ENCODE measurements at regions not wholly inside any gene's neighbourhood (a gene's known extent, or its start where the extent isn't known, plus 50 kb on each side); places are given as distances from the start of the nearest gene placed in this dataset.

DNA sequence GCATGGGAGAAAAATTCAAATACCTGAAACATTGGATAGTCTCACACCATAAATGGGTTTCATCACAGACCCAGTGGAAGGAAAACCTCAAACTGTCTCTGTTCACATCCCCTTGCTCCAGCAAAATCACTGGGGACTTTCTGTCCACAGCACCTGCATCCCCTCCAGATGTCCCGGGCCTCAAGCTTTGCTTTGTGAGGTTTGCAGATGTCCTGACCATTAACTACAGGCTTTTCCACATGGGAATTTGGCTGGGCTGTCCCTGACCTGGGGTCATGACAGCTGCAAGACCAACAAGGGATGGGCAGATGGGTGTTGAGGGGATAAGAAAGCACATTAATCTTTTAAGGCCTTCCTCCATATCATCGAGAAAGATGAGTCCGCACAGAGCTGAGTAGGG lies 427.9 kb downstream of the TXNL1 start:
- no peak for DNase-seq

DNA sequence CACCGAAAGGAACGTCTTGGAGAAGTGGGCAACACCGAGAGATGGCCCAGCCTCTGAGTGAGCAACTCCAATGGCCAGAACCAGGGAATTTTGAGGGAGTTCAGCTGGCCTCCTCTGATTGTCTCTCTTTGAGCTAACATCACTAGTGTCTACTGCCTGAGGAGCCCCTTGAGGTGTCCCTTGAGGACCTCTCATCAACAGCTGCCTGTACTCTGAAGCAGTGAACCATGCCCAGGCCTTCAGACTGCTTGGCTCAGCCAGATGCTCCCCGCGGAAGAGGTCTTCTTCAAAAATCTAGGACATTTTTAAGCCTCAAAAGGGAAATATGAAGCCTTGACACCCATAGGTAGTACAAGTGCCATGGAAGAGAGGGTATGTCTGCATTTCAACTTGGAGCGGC lies 430.4 kb downstream of the TXNL1 start:
- no peak for DNase-seq

GRCh38 chr18:56204052-56204451 lies 434.3 kb downstream of the TXNL1 start:
- no peak for DNase-seq

DNA sequence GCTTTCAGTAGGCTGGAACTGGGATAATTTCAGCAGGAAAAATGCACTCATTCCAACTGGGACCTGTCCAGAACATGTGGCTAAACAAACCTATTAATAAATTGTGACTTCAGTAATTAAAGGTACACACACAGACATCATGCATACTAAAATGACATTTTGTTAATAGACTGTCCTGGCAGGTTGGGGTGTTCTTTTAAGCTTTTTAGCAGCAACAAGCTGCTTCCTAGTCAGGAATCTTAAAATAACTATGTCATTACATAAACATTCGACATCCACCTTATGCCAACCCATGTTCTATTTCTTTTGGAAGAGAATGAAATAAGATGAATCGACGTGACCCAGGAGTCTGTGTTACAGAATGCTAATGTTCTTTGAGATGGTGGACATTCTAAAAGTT lies 435.7 kb downstream of the TXNL1 start:
- DNase-seq: no peak

DNA sequence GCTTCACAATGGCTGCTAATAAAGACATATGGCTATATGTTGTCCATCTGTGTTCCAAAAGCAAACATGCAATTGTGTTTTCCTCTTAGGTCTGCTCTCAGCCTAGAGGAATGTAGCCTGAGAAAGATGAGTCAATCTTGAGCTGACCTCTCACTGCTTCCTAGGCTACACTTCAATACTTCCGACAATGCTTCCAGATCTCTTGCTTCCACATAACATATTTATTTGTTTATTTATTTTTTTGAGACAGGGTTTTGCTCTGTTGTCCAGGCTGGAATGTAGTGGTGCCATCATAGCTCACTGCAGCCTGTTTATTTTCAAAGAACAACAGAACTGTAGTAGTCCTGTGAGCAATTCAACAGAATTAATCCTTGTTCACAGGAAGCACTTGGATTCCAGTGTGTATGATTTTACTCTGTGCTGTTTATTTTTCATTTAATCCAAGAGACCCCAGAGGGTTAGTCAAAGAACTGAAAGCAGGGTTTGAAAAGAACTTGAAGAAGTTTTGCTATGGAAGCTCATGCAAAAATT lies 437.9 kb downstream of the TXNL1 start:
- DNase-seq: no peak

DNA sequence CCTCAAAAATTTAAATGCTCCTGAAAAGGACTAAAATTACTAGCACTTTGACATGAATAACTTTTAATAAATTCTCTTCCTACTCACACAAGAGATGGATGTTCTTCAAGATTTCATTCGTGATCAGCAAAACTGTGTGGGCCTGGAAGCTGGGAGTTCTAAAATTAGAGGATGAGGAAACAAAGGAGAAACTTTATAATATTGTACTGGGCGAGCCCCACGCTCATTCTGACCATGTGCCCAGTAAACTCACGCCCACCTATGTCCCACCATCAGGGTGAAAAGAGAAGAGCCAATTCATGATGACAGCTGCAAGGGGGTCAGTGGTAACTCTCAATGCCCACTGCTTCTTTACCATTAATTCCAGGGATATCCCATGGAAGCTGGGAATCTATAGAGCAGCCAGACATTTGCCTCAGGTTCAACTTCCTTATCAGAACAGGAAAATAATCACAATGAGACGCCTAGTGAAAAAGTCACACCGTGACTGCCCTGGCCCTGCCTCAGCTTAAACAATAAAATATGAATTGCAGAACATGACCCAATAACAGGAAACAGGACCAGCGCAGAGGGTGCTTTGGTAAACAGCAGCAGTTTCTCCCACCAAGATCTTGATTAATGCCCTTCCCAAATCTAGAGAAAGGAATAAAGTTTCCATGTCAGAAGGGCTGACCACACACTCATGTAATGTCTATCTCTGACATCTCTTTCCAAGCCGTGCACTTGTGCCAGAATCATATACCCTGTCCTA lies 438.6 kb downstream of the TXNL1 start:
- no peak for DNase-seq

- DNase-seq: no peak
These were observed 441.0 kb downstream of the TXNL1 start for GRCh38 chr18:56197241-56197859.

- no peak for DNase-seq
These were observed 441.7 kb downstream of the TXNL1 start for GRCh38 chr18:56196495-56197225.

DNA sequence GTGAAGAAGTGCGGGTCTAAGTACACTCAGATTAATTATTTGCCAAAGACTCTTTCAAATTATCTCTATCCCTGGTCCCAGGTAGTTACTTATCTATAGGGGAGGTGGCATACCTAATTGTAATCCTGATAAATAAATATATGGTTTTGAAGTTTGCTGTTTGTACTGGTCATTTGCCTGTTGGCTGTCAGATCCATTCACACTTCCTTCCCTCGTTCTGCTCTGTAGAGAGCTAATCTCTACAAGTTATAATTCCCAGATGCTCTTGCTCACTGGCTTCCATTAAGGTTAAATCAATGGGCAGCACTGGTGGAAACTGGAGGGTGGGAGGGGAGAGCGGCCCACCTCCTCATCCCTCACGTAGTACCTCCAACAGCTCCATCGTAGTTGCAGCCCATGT lies 447.1 kb downstream of the TXNL1 start:
- DNase-seq: no peak

GRCh38 chr18:56189615-56190014 lies 448.8 kb downstream of the TXNL1 start:
- no peak for DNase-seq

- DNase-seq: no peak
These were observed 449.7 kb downstream of the TXNL1 start for GRCh38 chr18:56188529-56189275.

- no peak for DNase-seq
These were observed 452.1 kb downstream of the TXNL1 start for GRCh38 chr18:56186319-56186718.

DNA sequence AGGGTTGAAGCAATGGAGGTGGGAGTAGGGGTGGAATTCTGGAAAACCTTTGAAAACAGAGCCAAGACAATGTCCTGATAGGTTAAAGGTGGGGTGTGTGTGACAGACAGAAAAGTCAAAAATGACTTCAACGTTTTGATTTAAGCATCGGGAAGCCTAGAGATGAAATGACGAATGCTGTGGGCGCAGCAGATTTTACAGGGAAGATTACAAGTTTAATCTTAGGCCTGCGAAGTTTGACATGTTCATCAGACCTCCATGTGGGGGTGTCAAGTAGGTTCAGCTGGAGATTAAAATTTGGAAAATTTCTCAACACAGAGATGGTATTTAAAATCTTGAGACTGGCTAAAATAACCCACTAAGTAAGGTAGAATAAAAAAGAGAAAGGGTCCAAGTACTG lies 453.3 kb downstream of the TXNL1 start:
- no peak for DNase-seq

DNA sequence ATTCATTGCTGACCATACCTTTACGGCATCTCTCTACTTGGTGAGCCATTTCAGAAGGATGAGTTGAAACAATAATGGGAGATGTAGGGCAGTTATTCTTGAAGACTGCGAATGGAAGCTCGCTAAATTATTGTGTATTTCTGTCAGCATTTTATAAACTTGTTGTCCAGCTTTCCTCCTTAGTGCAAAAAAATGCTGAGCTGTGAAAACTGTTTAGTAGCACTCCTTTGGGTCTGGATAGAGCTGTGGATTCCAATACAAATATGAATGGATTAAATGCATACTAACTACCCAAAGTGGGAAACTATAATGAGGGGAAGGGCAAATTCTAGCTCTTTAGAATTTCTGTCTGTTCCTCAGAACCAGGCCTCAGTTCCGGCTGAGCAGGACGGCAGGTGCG lies 461.6 kb downstream of the TXNL1 start:
- DNase-seq: no peak

DNA sequence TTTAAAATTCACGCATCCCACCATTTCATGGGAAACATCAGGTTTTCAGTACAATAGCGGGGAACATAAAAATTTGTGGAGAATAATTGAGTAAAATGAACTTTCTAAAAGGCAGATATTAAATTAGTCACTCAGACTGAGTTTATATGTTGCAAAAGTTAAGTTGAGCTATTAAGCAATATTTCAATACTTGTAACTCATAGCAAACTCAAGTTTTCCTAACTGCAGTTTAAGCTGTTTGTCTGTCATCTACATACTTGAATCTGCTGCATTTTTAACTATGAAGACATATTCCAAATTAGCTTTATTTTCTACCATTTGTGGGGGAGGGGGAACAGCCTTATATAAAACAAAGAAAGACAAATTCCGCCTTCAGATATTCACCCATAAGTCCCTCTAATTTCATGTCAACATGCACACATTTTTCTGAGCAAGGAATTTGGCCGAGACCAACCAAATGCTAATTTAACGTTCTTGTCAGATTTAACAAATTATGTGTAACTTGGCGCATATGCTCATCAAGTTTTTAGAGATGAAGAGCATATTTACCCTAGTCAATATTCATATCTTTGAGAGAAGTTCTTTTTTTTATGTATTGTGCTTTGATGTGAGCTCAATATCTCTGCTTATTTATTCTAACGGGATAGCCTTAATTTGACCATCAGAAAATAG lies 462.9 kb downstream of the TXNL1 start:
- DNase-seq: no peak

DNA sequence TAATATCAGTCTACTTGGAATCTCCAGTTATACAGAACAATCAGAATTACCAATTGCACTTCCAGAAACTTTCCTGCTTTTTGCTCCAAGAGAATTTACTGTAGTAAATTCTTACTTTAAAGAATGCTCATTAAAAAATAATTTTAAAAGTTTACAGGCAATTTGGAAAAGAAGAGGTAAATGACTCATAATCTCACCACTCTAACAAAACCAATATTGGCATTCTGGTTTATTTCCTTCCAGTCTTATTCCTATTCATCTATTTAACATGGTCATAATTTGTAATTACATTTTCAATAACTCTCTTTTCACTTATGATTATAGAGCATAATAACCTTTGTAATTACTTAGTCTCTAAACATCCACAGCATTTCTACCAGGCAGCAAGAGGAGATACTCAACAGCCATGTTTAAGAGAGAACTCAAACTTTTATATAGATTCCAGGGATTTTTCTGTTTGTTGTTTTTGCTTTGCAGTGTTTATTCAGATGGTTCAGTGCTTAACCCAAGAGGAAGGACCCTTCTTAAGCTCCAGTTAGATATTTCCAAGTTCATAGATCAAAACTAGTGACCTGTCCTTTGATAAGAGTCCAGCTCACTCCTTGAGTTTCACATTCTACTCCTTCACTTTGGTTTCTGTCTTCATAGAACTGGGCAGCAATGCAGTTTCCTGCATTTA lies 464.7 kb downstream of the TXNL1 start:
- no peak for DNase-seq

GRCh38 chr18:56172527-56172926 lies 465.9 kb downstream of the TXNL1 start:
- DNase-seq: no peak

- no peak for DNase-seq
These were observed 466.5 kb downstream of the TXNL1 start for GRCh38 chr18:56171848-56172247.

DNA sequence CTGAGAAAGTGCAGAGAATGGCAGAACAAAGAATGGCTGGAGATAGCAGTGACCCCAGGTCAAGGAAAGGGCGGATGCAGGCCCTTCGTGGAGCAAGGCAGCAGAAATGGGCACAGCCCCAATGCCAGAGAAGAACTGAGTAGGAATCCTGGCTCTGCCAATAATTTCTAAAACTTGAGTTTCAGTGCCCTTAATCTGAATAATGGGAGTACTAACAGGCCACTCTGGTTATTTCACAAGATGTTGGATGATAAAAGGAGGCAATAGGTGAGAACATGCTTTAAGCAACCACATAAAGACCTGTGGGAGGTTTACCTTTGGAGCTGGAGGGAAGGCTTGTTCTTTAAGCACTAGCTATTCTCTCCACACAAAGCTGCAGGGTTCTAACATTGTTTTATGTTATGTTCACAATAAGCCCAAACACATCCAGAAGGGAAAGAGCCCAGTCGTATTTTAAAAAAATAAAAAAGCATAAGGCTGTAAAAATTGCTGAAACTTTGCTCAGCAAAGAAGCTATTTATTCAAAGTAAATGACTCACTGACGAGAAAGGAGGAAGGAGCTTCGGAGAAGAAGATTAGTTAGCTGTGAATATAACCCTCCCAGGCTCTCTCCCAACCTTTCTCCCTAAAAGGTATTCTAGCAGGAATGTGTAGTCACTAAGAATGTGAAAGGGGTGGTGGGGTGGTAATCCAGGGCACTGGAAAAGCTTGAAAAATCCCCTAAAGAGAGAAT lies 470.2 kb downstream of the TXNL1 start:
- DNase-seq: no peak

DNA sequence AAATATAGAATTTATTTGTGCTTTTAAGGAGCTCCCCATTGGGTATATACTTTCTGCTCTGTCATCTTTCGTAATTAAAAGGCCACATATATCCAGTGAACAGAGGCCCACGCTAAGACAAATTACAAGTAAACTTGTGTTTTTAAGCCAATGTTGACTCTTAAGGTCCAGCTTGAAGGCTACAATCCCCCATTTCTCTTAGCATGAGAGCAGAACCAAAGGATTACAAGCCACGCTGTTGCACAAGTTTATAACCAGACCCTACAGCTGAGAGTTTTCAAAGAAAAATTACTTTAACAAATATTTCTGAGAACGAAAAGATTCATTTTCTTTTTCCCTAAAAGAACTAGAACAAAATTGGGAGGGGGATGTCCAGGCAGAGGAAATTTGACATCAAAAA lies 471.0 kb downstream of the TXNL1 start:
- no peak for DNase-seq

DNA sequence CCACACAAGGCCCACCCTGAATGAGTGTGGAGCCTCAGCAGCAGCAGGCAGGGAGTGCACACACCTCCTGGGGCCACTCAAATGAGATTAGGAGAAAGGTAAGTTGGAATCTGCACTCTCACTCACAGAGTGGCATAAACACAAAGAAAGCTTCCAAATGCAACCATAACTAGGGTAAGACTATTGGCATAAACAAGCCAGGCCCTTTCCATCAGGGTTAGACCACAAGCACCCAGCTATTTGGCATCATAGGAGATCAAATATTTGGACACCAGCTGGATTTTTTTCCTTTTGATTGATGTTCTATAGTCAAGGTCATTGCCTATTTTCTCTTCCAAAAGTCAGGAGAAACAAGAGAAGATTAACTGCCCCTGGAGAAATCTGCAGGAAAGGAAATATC lies 471.5 kb downstream of the TXNL1 start:
- DNase-seq: no peak
